ENCODE measurements at regions not wholly inside any gene's neighbourhood (a gene's known extent, or its start where the extent isn't known, plus 50 kb on each side); places are given as distances from the start of the nearest gene placed in this dataset.

DNA sequence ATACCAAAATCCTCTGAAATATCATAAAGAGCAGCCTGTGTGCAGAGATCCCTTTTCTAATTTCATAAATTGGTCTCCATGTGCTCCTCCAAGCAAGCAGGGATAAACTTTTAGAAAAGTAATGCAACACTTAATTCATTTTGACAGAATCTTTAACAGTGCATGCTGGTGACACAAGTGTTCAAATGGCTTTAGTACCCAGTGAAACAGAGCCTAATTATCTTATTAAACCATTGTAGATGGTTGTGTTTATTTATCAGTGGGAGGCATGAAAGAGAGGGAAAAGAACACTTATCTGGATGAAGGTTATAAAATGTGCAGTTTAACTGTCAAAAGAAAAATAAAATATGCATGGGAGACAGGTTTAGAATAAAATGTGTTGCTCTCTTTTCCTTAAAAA lies 945.0 kb upstream of the PCDH20 start:
- H3K4me1 Mint-ChIP-seq (ENCODE audit: unreplicated experiment), result peaks cover 23% of the 10 kb centered on the region
- TF ChIP-seq, protein P1, sequence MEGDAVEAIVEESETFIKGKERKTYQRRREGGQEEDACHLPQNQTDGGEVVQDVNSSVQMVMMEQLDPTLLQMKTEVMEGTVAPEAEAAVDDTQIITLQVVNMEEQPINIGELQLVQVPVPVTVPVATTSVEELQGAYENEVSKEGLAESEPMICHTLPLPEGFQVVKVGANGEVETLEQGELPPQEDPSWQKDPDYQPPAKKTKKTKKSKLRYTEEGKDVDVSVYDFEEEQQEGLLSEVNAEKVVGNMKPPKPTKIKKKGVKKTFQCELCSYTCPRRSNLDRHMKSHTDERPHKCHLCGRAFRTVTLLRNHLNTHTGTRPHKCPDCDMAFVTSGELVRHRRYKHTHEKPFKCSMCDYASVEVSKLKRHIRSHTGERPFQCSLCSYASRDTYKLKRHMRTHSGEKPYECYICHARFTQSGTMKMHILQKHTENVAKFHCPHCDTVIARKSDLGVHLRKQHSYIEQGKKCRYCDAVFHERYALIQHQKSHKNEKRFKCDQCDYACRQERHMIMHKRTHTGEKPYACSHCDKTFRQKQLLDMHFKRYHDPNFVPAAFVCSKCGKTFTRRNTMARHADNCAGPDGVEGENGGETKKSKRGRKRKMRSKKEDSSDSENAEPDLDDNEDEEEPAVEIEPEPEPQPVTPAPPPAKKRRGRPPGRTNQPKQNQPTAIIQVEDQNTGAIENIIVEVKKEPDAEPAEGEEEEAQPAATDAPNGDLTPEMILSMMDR (IDR thresholded peaks at IDR 0.05), result no peak
- peaks cover 4% of the 10 kb centered on the region for H3K9me3 Mint-ChIP-seq (ENCODE audit: unreplicated experiment)
- H3K4me3 Mint-ChIP-seq (ENCODE audit: unreplicated experiment), result no peak overlapping the region
- DNase-seq (ENCODE audit: extremely low spot score, unreplicated experiment), result no peak
- H3K27ac Mint-ChIP-seq (ENCODE audit: unreplicated experiment), result peak overlapping the region; percentile 20
- H3K36me3 Mint-ChIP-seq (ENCODE audit: unreplicated experiment), result no peaks in the 10 kb centered on the region
- H3K27me3 Mint-ChIP-seq (ENCODE audit: unreplicated experiment), result no peaks in the 10 kb centered on the region

- H3K4me3 Mint-ChIP-seq (ENCODE audit: unreplicated experiment), result no peak overlapping the region
- TF ChIP-seq, protein P1 (IDR thresholded peaks at IDR 0.05), result no peak
- peaks cover 23% of the 10 kb centered on the region for H3K4me1 Mint-ChIP-seq (ENCODE audit: unreplicated experiment)
- H3K27me3 Mint-ChIP-seq (ENCODE audit: unreplicated experiment), result no peaks in the 10 kb centered on the region
- peaks cover 1% of the 10 kb centered on the region for H3K36me3 Mint-ChIP-seq (ENCODE audit: unreplicated experiment)
- peaks cover 4% of the 10 kb centered on the region for H3K9me3 Mint-ChIP-seq (ENCODE audit: unreplicated experiment)
- DNase-seq (ENCODE audit: extremely low spot score, unreplicated experiment), result no peak
- H3K27ac Mint-ChIP-seq (ENCODE audit: unreplicated experiment), result no peak overlapping the region
Measured at GRCh38 chr13:62358646-62358932, 942.9 kb upstream of the PCDH20 start.

GRCh38 chr13:62357887-62358645 lies 942.4 kb upstream of the PCDH20 start:
- TF ChIP-seq, protein P1 (IDR thresholded peaks at IDR 0.05), result peak; percentile 56
- DNase-seq (ENCODE audit: extremely low spot score, unreplicated experiment), result no peak
- Mint-ChIP-seq H3K4me1 (ENCODE audit: unreplicated experiment) (peaks cover 23% of the 10 kb centered on the region), H3K27me3 (ENCODE audit: unreplicated experiment) (no peaks in the 10 kb centered on the region), H3K4me3 (ENCODE audit: unreplicated experiment) (no peak overlapping the region), H3K9me3 (ENCODE audit: unreplicated experiment) (peaks cover 4% of the 10 kb centered on the region), H3K36me3 (ENCODE audit: unreplicated experiment) (peaks cover 1% of the 10 kb centered on the region), H3K27ac (ENCODE audit: unreplicated experiment) (no peak overlapping the region)

GRCh38 chr13:62356977-62357376 lies 941.3 kb upstream of the PCDH20 start:
- Mint-ChIP-seq H3K4me1 (ENCODE audit: unreplicated experiment) (peaks cover 18% of the 10 kb centered on the region), H3K4me3 (ENCODE audit: unreplicated experiment) (no peak overlapping the region), H3K27ac (ENCODE audit: unreplicated experiment) (no peak overlapping the region), H3K36me3 (ENCODE audit: unreplicated experiment) (peaks cover 1% of the 10 kb centered on the region), H3K27me3 (ENCODE audit: unreplicated experiment) (no peaks in the 10 kb centered on the region), H3K9me3 (ENCODE audit: unreplicated experiment) (peaks cover 4% of the 10 kb centered on the region)
- no peak for DNase-seq (ENCODE audit: extremely low spot score, unreplicated experiment)
- TF ChIP-seq, protein P1 (IDR thresholded peaks at IDR 0.05), result no peak

DNA sequence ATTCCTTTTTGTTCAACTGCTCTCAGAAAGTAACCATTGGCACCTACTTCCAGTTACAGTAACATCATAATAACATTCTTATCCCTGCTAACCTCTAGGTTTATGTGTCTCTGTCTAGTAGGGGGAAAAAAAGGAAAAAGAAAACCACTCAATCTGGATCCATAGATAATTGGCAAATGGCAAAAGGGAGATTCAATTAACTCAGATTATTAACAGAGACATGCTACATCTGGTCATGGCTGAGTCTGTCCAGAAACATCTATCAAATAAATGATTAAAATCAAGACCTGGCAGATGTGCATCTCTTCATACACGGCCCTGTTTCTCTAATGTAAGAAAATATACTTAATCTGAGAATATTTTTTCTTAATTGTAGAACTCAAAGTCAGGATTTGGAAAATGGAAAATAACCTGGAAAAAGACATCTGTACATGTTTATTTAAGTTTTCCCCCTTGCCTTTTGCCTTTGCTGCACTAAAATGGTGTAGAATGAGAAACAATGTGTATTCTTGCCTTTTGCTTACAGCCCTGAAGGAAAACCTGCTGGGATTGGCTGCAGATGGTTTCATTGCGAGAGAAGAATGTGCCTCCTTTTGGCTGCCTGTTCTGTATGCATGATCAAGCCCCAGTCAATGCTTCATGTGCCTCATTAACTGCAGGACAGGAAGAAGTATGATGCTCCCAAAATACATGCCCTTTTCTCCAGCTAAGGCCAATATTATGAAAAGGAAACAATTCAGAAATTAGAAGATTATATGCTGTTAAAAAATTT lies 921.6 kb upstream of the PCDH20 start:
- Mint-ChIP-seq H3K36me3 (ENCODE audit: unreplicated experiment) (no peaks in the 10 kb centered on the region), H3K4me1 (ENCODE audit: unreplicated experiment) (no peaks in the 10 kb centered on the region), H3K4me3 (ENCODE audit: unreplicated experiment) (no peak overlapping the region), H3K9me3 (ENCODE audit: unreplicated experiment) (no peaks in the 10 kb centered on the region), H3K27me3 (ENCODE audit: unreplicated experiment) (peaks cover 2% of the 10 kb centered on the region), H3K27ac (ENCODE audit: unreplicated experiment) (no peak overlapping the region)
- no peak for DNase-seq (ENCODE audit: extremely low spot score, unreplicated experiment)
- TF ChIP-seq, protein P1 (IDR thresholded peaks at IDR 0.05), result no peak
